NCI-H526 (cell line): ENCODE measurements at regions not wholly inside any gene's neighbourhood (a gene's known extent, or its start where the extent isn't known, plus 50 kb on each side); places are given as distances from the start of the nearest gene placed in this dataset.

Experiments
- DNase-seq, 2 experiments: peaks; one replicate each; lab custom pipeline; 2025; lab: John Stamatoyannopoulos, UW

DNA sequence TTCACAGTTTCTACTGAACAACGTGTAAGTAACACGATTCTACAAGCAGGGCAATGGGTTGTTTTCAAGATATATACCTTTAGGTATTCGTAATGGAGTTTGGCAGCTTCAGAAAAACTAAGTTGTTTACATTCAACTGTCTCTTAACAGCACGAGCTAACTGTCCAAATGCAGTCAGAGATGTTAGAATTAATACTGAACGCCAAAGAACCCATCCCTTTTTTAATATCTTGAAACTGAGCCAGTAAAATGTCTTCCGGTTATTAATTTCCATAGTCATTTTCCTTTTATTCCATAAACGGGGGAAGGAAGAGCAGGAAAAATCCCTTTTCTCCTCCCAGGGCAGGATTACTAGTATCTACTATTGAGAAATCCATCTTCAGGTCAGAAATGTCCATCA, 129.0 kb upstream of the THBS1 start:
- no peak for DNase-seq

DNA sequence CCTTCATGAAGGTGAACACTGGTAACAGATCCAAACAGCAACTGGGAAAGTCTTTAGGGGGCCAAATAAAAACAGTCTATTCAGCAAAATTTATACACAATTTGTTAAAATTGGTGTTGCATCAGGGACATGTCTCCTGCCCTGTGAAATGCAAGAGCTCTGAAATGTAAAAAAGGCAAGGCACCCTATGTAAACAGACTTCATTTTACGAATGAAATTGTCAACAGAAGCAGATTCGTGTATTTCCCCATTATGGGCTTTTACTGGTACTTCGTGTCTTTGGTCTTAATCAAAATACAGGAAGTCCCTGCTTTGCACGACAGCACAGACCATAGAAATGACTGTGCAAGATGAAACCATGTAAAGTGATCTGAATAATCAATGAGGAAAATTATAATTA, 127.3 kb upstream of the THBS1 start:
- no peak for DNase-seq

DNA sequence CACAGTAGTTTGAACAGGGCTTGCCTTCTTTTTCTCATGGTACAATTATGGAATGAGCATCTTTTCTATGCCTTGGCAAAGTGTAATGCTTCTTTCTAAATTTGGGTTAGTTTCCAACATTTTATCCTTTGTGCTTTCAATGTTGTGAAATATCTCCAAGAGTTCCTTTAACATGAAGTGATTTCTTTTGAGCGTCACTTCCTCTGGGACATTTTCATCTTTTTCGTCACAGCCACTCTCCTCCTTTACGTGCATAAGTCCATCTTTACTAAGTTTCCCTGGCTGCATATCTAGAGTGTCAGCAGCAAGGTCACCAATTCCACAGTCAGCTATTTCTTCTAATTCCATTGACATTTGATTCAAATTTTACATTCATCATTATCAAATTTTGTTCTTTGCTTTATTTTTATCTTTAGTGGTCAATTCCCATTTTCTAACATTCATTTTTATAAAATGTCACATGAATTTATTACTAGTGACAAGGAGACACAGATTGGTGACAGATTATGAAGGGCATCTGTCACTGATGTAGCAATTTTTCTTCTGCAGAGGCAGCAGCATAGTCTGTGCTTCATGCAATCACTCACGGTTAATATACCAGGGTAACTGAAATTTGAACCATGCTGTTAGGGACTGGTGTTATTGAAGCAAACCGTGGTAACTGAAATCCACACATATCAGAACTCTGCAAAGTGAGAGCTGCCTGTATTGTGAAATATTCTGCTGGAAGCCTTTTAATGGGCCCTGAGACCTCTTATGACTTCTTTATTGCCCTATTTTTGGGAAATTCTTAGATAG, 126.5 kb upstream of the THBS1 start:
- DNase-seq, result no peak

DNA sequence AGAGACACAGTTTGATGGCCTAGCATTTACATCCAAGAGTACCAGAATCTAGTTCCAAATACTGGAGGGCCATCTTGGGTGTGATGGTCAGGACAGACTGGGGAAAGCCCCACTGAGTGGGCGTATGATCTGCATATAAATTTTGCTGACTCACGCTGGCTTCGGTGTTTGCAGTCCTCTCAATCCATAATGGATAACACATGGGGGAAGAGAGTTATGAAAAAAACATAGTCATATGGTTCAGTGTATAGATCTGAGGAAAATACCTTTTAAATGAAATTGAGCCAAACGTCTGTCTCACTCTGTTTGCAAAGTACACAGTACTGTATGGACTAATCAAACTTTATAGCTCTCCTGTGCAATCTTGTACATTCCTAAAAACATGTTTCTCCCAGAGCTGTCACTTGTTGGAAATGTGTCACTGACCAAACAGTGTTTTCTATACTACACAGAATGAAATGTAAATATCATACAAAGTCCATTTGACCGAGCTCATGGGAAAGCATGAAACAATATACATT, 125.3 kb upstream of the THBS1 start:
- no peak for DNase-seq

- DNase-seq, result no peak
Observed at GRCh38 chr15:39456159-39456558, 124.7 kb upstream of the THBS1 start.

DNA sequence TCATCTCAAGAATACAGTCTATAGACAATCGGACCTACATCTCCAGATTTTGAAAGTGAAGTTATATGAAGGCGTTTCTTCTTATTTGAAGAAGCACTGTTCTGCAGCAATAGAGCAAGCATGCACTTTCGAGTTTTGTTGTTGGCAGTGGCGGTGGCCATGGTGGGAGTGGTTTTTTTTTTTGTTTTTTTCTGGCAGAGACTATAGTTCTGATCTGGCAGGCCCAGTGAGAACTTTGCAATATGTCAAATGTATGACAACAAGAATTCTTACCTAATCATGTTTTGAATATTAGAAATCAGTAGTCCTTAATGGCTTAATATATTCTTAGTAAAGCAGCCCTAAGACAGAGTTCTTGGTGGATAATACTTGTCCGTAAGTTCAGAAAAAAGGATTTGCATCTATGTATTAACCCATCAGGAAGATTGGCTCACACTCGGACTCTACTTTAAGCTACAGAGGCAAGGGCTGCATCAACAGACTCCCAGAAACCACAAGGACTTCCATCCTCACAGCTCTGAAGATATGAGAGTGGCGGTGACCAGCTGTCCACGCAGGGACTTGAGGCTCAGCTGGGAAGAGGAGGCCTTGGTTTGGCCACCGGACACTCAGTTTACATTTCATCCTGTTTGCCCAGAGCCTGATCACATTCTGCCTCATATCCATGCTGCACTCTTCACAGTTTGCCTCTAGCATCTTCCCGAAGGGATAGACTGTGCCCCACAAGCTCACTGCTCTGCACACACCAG, 124.1 kb upstream of the THBS1 start:
- no peak for DNase-seq

- no peak for DNase-seq
Observed at GRCh38 chr15:39458131-39458530, 122.7 kb upstream of the THBS1 start.

GRCh38 chr15:39459548-39459947, 121.3 kb upstream of the THBS1 start:
- DNase-seq, result no peak

DNA sequence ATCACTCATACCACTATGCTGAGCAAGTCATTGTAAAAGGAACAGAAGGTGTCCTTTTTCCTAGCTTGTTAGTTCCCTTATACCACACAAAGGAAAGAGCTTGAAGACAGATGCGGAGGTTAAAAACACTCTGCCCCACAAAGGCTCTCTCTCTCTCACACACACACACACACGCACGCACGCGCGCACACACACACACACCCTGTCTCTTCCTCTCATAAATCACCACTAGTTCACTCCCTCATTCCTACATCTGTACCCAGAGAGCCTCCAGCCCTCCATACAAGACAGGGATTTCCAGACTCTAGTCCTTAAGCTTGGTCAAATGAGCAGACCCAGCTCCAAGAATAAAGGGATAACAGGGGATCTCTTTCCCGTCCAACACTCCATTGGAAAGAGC, 120.1 kb upstream of the THBS1 start:
- no peak for DNase-seq

GRCh38 chr15:39461536-39462130, 119.2 kb upstream of the THBS1 start:
- no peak for DNase-seq

DNA sequence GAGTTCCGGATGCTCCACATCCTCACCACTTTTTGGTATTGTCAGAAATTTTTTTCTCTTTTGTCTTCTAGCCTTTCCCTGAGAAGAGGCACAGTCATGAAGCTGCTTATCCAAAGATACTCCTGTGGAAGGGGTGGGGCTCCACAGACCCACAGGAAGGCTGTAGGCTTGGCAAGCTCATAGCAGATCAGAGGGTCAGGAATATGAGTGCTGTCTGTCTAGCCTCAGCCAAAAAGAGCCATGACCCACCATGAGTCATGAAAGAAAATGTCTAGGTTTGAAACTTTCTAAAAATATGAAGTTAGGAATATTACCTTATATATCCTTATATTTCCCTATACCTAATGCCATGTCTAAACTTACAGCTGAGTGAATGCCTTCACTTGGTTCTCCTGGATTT, 118.2 kb upstream of the THBS1 start:
- no peak for DNase-seq

- DNase-seq, result no peak
Observed at GRCh38 chr15:39465843-39466749, 114.8 kb upstream of the THBS1 start.

DNA sequence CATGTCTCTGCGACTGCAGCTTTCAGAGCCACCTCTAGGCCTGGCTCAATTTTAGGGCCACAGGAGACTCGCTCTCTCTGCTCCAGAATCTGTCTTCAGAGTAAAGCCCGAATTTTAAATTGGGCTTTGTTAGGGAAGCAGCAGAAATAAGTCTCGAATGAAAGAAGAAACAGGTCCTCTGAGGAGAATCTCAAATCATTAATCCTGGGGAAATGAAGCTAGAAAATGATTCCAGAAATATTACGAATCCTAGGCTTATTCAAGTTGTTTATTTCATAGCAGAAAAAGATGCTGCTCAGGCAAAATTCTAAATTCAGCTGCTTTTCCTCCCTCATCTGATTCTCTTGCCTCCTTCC, 114.2 kb upstream of the THBS1 start:
- no peak for DNase-seq

DNA sequence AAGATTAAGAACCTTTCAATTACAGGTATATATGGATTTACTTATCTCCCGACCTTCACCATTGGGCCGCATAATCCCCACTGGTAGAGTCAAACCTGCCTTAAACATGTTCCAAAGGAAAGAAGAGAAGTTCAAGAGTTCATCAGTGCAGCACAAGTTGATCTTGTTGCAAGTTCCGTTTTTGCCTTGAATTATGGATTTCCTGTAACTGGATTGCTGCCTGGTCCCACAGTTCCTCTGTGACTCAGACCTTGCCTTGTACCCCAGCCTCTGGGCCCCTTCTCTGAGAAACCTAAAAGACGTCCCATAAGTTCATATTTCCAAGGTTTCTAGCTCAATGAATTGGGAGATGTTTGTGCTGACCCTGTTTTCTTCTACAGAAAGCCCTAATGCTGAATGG, 112.5 kb upstream of the THBS1 start:
- DNase-seq, result no peak

DNA sequence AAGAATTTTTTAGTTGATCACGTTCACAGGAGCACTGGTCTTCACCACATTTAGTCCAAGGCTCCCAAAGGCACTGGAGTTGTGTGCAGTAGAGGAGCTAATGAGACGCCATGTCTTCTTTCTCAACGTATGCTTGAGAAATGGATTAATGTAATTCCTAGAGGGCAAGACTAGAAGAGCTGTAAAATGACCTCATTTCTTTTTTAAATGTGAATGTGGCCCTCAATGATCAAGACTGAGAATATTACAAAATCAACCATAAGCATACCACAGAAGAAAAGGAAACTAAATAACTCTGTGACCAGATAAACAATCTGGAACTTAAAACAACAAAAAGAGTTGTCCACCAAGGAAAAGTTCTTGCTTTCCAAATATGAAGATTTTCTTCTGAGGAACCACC, 112.1 kb upstream of the THBS1 start:
- no peak for DNase-seq

DNA sequence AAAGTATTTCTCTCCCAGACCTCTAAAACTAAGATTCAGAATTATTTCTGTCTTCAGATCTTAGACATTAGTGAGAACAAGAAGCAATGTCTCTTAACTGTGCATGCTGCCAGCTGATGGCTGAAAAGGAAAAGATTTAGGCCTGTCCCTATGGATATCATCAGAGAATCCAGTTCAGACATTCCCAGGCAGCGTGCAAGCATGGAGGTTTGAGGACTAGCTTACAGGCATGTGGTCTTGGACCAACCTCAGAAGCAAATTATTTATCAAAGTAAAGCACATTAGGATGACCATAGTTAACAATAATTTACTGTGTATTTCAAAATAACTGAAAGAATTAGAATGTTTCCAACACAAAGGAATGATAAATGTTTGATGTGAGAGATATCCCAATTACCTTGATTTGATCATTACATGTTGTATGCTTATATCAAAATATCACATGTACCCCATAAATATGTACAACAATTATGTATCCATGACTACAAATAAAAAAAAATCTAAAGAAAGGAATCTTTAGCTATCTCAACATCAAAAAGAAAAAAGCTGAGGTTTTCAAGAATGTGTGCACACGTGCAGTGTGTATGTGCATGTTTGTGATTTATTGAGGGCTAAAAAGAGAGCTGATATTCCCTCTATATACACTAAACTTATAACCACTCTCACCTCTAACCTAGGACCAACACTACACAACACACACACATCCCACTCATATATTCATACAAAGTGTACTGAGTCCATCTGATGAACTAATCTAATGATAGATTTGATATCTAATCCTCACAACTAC, 108.9 kb upstream of the THBS1 start:
- DNase-seq, result no peak

DNA sequence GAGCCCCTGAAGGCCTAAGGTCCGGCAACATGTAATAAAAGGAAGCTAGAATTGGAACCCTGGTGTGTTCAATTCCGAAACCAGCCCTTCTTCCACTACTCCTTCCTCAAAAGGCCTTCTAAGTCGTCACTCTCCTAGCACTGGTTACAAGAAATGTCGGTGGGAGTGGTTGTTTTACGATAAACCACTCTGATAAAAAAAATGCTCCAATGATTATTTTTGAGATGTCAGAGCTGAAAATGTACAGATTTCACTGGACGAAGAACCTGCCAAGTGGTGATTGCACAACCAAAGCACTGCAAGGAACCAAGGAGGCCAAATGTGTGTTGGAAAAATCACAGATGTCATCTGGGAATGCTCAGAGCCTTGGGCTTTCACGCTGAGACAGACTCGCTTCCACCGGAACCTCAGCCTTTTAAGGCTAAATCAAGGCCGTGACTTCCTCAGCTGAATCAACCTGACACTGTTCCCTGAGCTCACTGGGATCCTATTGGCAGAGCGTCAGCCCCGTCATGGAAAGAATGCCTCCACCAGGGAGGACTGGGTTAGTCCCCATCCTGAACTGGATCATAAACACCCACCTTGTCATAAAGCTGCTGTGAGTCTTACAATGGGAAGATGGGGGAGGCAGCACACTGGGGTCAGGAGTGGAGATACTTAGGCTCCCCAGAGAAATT, 108.1 kb upstream of the THBS1 start:
- DNase-seq, result no peak

GRCh38 chr15:39473298-39473947, 107.5 kb upstream of the THBS1 start:
- no peak for DNase-seq

- no peak for DNase-seq
Observed at GRCh38 chr15:39474657-39475056, 106.2 kb upstream of the THBS1 start.

GRCh38 chr15:39478996-39479395, 101.9 kb upstream of the THBS1 start:
- no peak for DNase-seq
